Ascending aorta (tissue), 2 donors: ENCODE measurements at regions not wholly inside any gene's neighbourhood (a gene's known extent, or its start where the extent isn't known, plus 50 kb on each side); places are given as distances from the start of the nearest gene placed in this dataset.

Experiments used
- DNase-seq, 2 donors: peaks; one replicate each; pipeline ENCODE4 v3.0.0-alpha.2; 2019; ENCODE audit warnings: low spot score in 2 of 2
- H3K27ac ChIP-seq, 2 donors: fragments of 200-600 bp; sonication (generic); one replicate each; pipeline ENCODE4 v1.5.1; 2016 to 2017; ENCODE audit warnings: mild to moderate bottlenecking in 1 of 2
- H3K27me3 ChIP-seq: fragments of 200-600 bp; sonication (generic); one replicate; pipeline ENCODE4 v1.5.1; 2017
- H3K36me3 ChIP-seq, 2 donors: fragments of 200-600 bp; sonication (generic); one replicate each; pipeline ENCODE4 v1.5.1; 2016
- H3K4me1 ChIP-seq, 2 donors: fragments of 200-600 bp; sonication (generic); one replicate each; pipeline ENCODE4 v1.5.1; 2016 to 2017; ENCODE audit warnings: mild to moderate bottlenecking in 1 of 2
- H3K4me3 ChIP-seq, 2 donors: fragments of 200-600 bp; sonication (generic); one replicate each; pipeline ENCODE4 v1.5.1; 2016 to 2017; ENCODE audit warnings: mild to moderate bottlenecking in 1 of 2
- H3K9me3 ChIP-seq, 2 donors: fragments of 200-600 bp; sonication (generic); one replicate each; pipeline ENCODE4 v1.5.1; 2016
- intact Hi-C: fragments of 100-400 bp; cut with DNase I; formaldehyde crosslinking; loops from one replicate; pipeline ENCODE4 v1.15.1; 2023
- TF ChIP-seq, protein P1 (sequence below), 3 experiments: fragments of 200-600 bp in 2 of 3; fragments of 450-650 bp in 1 of 3; sonication (generic) in 2 of 3; IDR thresholded peaks; one replicate each; pipeline ENCODE4 v1.5.1; 2016 to 2019; ENCODE audit warnings: antibody characterized with exemption in 3 of 3, mild to moderate bottlenecking in 1 of 3, moderate library complexity in 1 of 3

- no peak for DNase-seq
- intact Hi-C loops: no loop called here
- no peaks in the 10 kb centered on the region for H3K9me3 ChIP-seq
- H3K27ac ChIP-seq: no peak overlapping the region
- H3K36me3 ChIP-seq: no peaks in the 10 kb centered on the region
- TF ChIP-seq, protein P1, sequence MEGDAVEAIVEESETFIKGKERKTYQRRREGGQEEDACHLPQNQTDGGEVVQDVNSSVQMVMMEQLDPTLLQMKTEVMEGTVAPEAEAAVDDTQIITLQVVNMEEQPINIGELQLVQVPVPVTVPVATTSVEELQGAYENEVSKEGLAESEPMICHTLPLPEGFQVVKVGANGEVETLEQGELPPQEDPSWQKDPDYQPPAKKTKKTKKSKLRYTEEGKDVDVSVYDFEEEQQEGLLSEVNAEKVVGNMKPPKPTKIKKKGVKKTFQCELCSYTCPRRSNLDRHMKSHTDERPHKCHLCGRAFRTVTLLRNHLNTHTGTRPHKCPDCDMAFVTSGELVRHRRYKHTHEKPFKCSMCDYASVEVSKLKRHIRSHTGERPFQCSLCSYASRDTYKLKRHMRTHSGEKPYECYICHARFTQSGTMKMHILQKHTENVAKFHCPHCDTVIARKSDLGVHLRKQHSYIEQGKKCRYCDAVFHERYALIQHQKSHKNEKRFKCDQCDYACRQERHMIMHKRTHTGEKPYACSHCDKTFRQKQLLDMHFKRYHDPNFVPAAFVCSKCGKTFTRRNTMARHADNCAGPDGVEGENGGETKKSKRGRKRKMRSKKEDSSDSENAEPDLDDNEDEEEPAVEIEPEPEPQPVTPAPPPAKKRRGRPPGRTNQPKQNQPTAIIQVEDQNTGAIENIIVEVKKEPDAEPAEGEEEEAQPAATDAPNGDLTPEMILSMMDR (IDR thresholded peaks at IDR 0.05): no peak
- H3K4me3 ChIP-seq: no peak overlapping the region
- no peaks in the 10 kb centered on the region for H3K4me1 ChIP-seq
- no peaks in the 10 kb centered on the region for H3K27me3 ChIP-seq
These were observed 326.1 kb downstream of the PIK3C3 start for GRCh38 chr18:42281124-42281523.

DNA sequence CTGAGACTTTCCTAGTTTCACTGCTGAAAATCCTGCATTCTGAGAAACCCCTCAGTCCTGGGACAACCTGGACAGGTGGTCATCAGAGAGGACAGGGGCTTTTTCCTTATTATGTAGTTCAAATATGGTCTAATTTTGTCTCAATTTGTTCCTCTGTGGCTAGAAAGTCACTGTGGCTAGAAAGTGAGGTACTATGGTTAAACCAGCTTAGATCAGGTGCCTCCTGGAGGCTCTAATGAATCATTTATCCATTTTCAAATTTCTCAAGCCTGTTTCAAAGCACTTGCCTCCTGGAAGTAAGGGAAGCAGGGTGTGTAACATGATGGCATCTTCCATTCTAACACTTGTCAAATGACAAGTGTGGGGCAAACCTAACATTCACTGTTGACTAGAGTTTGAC is 326.8 kb downstream of the PIK3C3 start:
- Histone ChIP-seq H3K36me3 (no peaks in the 10 kb centered on the region), H3K27ac (no peak overlapping the region), H3K27me3 (no peaks in the 10 kb centered on the region), H3K4me3 (no peak overlapping the region), H3K4me1 (no peaks in the 10 kb centered on the region), H3K9me3 (no peaks in the 10 kb centered on the region)
- TF ChIP-seq, protein P1 (IDR thresholded peaks at IDR 0.05): no peak
- DNase-seq: no peak
- intact Hi-C loops: no loop called here

- H3K9me3 ChIP-seq: no peaks in the 10 kb centered on the region
- H3K27ac ChIP-seq: no peak overlapping the region
- H3K4me1 ChIP-seq: no peaks in the 10 kb centered on the region
- H3K4me3 ChIP-seq: no peak overlapping the region
- no peak for DNase-seq
- no peaks in the 10 kb centered on the region for H3K27me3 ChIP-seq
- TF ChIP-seq, protein P1 (IDR thresholded peaks at IDR 0.05): no peak
- intact Hi-C loops: no loop called here
- H3K36me3 ChIP-seq: no peaks in the 10 kb centered on the region
These were observed 332.0 kb downstream of the PIK3C3 start for GRCh38 chr18:42287047-42287446.

GRCh38 chr18:42288129-42288528 is 333.1 kb downstream of the PIK3C3 start:
- no peaks in the 10 kb centered on the region for H3K9me3 ChIP-seq
- no peak overlapping the region for H3K27ac ChIP-seq
- H3K27me3 ChIP-seq: no peaks in the 10 kb centered on the region
- no peaks in the 10 kb centered on the region for H3K4me1 ChIP-seq
- no peak for DNase-seq
- TF ChIP-seq, protein P1 (IDR thresholded peaks at IDR 0.05): no peak
- H3K4me3 ChIP-seq: no peak overlapping the region
- no peaks in the 10 kb centered on the region for H3K36me3 ChIP-seq
- intact Hi-C loops: no loop called here

- TF ChIP-seq, protein P1 (IDR thresholded peaks at IDR 0.05): no peak
- intact Hi-C loops: no loop called here
- no peak for DNase-seq
- no peaks in the 10 kb centered on the region for H3K9me3 ChIP-seq
- no peaks in the 10 kb centered on the region for H3K27me3 ChIP-seq
- no peaks in the 10 kb centered on the region for H3K4me1 ChIP-seq
- no peaks in the 10 kb centered on the region for H3K36me3 ChIP-seq
- H3K4me3 ChIP-seq: no peak overlapping the region
- no peak overlapping the region for H3K27ac ChIP-seq
These were observed 334.5 kb downstream of the PIK3C3 start for GRCh38 chr18:42289526-42289925.
